GM12878 (cell line): ENCODE measurements at regions not wholly inside any gene's neighbourhood (a gene's known extent, or its start where the extent isn't known, plus 50 kb on each side); places are given as distances from the start of the nearest gene placed in this dataset.

ENCODE experiments used
- CTCF ChIP-seq, 3 experiments: IDR thresholded peaks in 2 of 3; conservative IDR thresholded peaks in 1 of 3; 2 replicates each; pipeline ENCODE4 v1.5.1; 2011; ENCODE audit warnings: low read depth in 3 of 3, low read length in 3 of 3, mild to moderate bottlenecking in 3 of 3, control low read depth in 2 of 3, moderate library complexity in 2 of 3, inconsistent platforms in 1 of 3, mixed read lengths in 1 of 3; ENCODE audit not compliant: control insufficient read depth in 2 of 3, insufficient read depth in 1 of 3; ENCODE audit errors: extremely low read depth in 1 of 3
- PBX3 ChIP-seq: IDR thresholded peaks from 2 replicates; pipeline ENCODE4 v1.6.1; 2011; ENCODE audit warnings: mild to moderate bottlenecking, low read depth, low read length, moderate library complexity; ENCODE audit not compliant: insufficient replicate concordance
- POLR2A ChIP-seq: IDR thresholded peaks from 2 replicates; pipeline ENCODE4 v1.6.1; 2011; ENCODE audit warnings: low read depth, mild to moderate bottlenecking, low read length
- ZNF274 ChIP-seq: IDR thresholded peaks from one replicate; pipeline ENCODE4 v1.8.0; 2011; ENCODE audit not compliant: insufficient read length, insufficient read depth

GRCh38 chr3:132818251-132818650 lies 96.0 kb upstream of the NPHP3 start:
- no peak for TF ChIP-seq CTCF (IDR thresholded peaks at IDR 0.05 in 2 of 3, conservative IDR thresholded peaks at IDR 0.05 in 1 of 3; ENCODE audit: control insufficient read depth in 2 of 3, extremely low read depth in 1 of 3, insufficient read depth in 1 of 3, low read depth in 3 of 3, low read length in 3 of 3)
- TF ChIP-seq POLR2A = no peak
- no peak for TF ChIP-seq PBX3
- no peak for TF ChIP-seq ZNF274
